GM18951 (cell line): ENCODE measurements at regions not wholly inside any gene's neighbourhood (a gene's known extent, or its start where the extent isn't known, plus 50 kb on each side); places are given as distances from the start of the nearest gene placed in this dataset.

ENCODE experiments used
- POLR2A ChIP-seq: IDR thresholded peaks from 4 replicates; pipeline ENCODE4 v1.6.1; 2011; ENCODE audit warnings: mild to moderate bottlenecking; ENCODE audit not compliant: insufficient read length, insufficient read depth; ENCODE audit errors: extremely low read depth
- in situ Hi-C: fragments of 300-500 bp; cut with MboI; formaldehyde crosslinking; loops from one replicate; pipeline ENCODE4 v1.12.0; 2022; ENCODE audit warnings: low sequenced_read_pairs, mixed read lengths, inconsistent platforms; ENCODE audit not compliant: unreplicated experiment

- in situ Hi-C loops = no loop called here
- no peak for TF ChIP-seq POLR2A
These were observed 266.9 kb upstream of the SLCO3A1 start for GRCh38 chr15:91586560-91586959.

- in situ Hi-C loops = no loop called here
- TF ChIP-seq POLR2A = no peak
These were observed 264.1 kb upstream of the SLCO3A1 start for GRCh38 chr15:91589360-91589759.

DNA sequence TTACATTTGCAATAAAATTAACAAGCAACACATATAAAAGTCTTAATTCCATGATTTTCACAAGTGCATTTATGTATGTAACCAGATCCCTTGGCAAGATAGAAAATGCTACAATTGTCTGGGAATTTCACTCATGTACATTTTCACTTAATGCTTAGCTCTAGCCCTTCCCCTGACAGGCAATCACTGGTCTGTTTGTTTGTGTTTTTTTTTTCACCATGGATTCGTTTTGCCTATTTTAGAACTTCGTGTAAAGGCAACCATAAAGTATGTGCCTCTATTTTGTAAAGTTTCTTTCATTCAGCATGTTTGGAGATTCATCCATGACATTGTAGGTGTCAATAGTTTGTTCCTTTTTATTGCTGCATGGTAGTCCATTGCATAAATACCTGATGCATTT is 260.9 kb upstream of the SLCO3A1 start:
- no peak for TF ChIP-seq POLR2A
- in situ Hi-C loops = no loop called here

DNA sequence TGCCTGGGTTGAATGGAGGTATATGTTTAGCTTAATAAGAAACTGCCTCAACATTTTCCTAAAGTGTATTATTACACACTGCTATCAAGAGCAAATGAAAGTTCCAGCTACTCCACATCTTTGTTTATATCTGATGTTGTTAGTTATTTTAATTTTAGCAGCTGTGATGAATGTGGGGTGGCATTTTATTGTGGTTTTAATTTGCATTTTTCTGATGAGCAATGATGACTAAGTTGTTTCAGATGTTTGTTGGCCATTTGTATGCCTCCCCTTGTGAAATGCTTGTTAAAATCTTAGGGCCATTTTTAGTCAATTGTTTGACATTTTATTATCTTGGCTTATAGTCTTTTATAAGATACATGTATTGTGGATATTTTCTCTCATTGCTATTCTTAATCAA is 260.4 kb upstream of the SLCO3A1 start:
- TF ChIP-seq POLR2A = no peak
- in situ Hi-C loops = no loop called here

DNA sequence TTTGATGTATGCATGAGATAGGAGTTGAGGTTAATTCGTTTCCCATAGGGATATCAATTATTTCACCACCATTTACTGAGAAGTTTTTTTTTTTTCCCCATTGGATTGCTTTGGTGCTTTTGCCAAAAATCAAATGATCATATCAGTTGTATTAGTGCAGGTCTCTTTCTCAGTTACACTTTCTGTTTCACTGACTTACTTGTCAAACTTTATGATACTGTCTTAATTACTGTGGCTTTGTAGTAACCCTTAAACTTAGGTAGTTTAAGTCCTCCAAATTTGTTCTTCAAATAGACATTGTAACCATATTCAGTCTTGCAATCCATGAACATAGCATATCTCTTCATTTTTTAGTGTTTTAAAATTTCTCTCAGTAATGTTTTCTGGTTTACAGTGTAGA is 259.9 kb upstream of the SLCO3A1 start:
- TF ChIP-seq POLR2A = no peak
- in situ Hi-C loops = no loop called here

GRCh38 chr15:91599261-91599660 is 254.2 kb upstream of the SLCO3A1 start:
- in situ Hi-C loops = no loop called here
- no peak for TF ChIP-seq POLR2A

DNA sequence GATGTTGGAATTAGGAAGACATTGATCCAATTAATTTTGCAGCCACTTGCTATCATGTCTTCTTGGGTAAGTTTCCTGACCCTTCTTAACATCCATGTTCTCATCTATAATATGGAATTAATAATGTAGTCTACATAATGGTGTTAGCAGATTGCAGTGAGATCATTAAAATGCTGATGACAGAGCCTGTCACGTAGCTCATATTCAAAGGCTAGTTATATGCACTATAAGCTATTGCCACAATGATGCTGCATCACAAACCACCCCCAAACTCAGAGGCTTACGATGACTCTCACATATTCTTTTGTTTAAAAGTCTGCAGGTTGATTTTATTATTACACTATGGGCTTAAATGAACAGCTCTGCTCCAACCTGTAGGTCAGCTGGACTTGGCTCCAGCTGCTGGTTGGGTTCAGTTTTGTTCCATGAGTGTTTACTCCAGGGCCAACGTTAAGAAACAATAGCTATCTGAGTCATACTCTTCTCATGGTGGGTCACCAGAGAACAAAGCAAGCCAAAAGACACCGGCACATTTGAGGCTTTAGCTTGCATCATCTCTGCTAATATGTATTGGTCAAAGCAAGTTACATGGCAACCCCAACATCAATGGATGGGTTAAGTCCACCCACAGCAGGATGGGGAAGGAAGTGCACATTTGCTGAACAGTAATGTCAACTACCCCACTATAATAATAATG is 250.0 kb upstream of the SLCO3A1 start:
- no peak for TF ChIP-seq POLR2A
- in situ Hi-C loops = no loop called here

DNA sequence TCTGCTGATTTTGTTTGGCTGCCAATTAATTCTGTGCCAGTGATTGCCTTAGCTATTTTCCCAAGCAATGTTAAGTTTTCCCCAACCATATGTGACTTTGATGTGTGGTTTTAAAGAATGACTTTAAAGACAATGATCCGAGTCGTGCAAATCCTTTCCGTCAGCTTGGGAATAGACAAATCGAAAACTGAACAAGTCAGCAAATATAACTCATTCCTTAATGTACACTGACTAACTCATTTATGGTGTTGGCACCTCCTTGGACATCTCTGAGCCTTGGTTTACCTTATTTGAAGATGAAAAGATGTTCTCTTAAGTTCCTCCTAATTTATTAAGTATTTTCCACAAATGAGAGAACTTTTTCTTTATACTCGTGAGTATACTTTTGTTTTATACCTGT is 249.4 kb upstream of the SLCO3A1 start:
- in situ Hi-C loops = no loop called here
- TF ChIP-seq POLR2A = no peak

GRCh38 chr15:91605576-91605975 is 247.9 kb upstream of the SLCO3A1 start:
- in situ Hi-C loops = no loop called here
- TF ChIP-seq POLR2A = no peak

- no peak for TF ChIP-seq POLR2A
These were observed 244.3 kb upstream of the SLCO3A1 start for GRCh38 chr15:91609231-91609630.

DNA sequence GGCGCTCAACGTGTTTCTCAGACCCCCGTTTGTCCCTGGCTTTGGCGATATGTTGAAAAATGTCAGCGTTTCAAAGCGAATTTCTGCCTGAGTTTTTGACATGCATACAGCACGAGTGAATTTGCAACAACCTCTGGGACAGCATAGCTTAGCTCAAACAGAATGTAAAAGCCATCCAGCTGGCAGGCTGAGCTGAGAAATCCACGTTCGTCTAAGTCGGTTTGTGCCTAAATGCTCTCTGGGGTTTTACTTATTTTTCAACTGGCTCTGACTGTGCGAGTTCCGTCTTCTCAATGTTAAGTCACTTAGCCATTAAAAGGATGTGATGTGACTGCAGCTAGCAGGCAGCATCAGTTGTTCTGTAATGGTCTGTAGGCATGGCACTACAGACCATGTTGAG is 243.5 kb upstream of the SLCO3A1 start:
- in situ Hi-C loops = no loop called here

More at GRCh38 chr15:91609231-91609630, 244.3 kb upstream of the SLCO3A1 start:
- in situ Hi-C loops = no loop called here

DNA sequence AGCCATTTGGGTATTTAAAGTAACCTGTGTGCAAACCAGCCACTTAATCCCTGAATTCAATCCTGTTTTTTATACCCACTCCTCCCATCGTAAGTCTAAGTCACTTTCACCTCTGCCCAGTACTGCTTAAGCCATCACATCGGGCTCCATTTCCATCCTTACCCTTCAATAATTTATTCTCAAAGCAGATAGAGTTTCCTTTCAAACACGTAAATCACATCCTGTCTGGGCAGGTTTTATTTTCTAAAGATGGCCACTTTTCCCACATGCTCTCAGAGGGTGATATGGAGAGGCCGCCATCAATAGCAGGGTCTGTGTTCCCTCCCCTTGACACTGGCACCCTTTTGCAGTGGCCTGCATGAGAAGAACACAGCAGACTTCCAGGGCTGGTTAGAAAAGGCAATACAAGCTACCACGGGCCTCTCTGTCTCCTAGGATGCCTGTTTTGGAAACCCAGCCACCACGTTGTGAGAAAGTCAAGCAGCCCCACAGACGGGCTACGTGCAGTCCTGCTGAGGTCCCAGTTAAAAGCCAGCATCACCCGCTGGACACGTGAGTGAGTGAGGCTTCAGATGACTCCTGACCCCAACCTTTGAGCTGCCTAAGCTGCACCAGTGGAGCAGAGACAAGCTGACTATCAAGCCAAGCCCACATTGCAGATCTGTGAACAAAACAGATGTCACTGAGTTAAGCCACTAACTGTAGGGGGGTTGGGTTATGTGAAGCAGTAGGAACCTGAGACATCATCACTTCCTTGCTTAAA is 241.8 kb upstream of the SLCO3A1 start:
- in situ Hi-C loops = no loop called here
- no peak for TF ChIP-seq POLR2A

More for the DNA sequence above, 243.5 kb upstream of the SLCO3A1 start:
- TF ChIP-seq POLR2A = no peak

DNA sequence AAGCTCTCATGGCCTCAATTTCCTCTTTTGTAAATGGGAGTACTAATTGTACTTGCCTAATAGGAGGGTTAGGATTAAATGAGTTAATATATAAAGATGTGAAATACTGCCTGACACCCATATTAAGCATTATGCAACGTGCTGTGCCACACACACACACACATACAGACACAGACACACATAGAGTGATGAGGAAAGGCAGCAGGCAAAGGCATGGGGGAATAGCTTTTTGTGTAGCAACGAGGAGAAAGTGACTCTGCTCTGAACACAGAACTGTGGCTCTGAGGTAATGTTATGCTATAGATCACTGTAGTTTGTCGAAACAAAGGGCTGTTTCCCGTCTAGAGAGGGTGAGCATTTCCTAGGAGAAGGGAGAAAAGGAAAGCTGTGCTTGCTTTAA is 233.3 kb upstream of the SLCO3A1 start:
- TF ChIP-seq POLR2A = no peak
- in situ Hi-C loops = no loop called here

- TF ChIP-seq POLR2A = no peak
- in situ Hi-C loops = no loop called here
These were observed 231.3 kb upstream of the SLCO3A1 start for GRCh38 chr15:91622235-91622634.

DNA sequence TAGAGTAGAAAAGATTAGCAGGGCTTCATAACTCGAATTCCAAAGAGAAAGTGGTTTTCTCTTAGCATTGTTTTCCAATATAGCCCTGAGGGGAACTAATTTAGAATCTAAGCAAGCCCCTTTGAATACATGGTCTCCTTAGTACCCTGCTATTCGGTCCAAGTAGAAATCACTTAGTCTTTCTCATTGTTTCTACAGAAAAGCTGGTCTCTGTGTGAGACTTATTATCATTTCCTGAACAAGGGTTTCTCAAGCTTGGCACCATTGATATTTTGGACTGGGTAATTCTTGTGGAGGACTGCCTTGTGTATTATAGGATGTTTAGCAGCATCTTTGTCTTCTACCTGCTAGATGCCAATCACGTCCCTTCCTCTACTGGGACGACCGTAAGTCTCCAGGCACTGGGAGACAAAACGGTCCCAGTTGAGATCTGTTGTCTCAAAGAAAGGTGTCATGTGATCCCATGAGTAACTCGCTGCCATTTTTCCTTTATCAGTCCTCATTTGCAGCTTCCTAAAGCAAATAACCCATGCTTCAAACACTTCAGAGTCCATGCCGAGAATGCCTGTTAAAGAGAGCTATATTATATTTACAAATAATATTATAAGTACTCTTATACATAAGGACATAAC is 230.7 kb upstream of the SLCO3A1 start:
- in situ Hi-C loops = no loop called here
- TF ChIP-seq POLR2A = no peak
